SJSA1 (cell line): ENCODE measurements at regions not wholly inside any gene's neighbourhood (a gene's known extent, or its start where the extent isn't known, plus 50 kb on each side); places are given as distances from the start of the nearest gene placed in this dataset.
"Not testable (repeated sequence)": the region's sequence is repeated elsewhere in the genome, so short reads cannot be mapped to it uniquely, and the experiment has no call there.

Source experiments
- DNase-seq, 2 experiments: peaks; one replicate each; pipeline ENCODE4 v3.0.0-alpha.2; 2015 to 2020; ENCODE audit warnings: low spot score in 2 of 2, low read depth in 1 of 2
- H3K27ac ChIP-seq: fragments of 250-450 bp; sonication (Bioruptor Pico); 2 replicates; pipeline ENCODE4 v1.5.1; 2020; ENCODE audit warnings: mild to moderate bottlenecking, moderate library complexity
- H3K27me3 ChIP-seq: fragments of 250-450 bp; sonication (Bioruptor Pico); replicated peaks from 2 replicates; pipeline ENCODE4 v1.5.1; 2020; ENCODE audit warnings: mild to moderate bottlenecking, moderate library complexity
- H3K36me3 ChIP-seq: fragments of 250-450 bp; sonication (Bioruptor Pico); 2 replicates; pipeline ENCODE4 v1.5.1; 2020; ENCODE audit warnings: mild to moderate bottlenecking
- H3K4me1 ChIP-seq: fragments of 250-450 bp; sonication (Bioruptor Pico); replicated peaks from 2 replicates; pipeline ENCODE4 v1.6.1; 2021; ENCODE audit warnings: mild to moderate bottlenecking
- H3K4me3 ChIP-seq: fragments of 250-450 bp; sonication (Bioruptor Pico); 2 replicates; pipeline ENCODE4 v1.5.1; 2020; ENCODE audit warnings: mild to moderate bottlenecking
- H3K9me3 ChIP-seq: fragments of 250-450 bp; sonication (Bioruptor Pico); replicated peaks from 2 replicates; pipeline ENCODE4 v1.5.1; 2020; ENCODE audit warnings: mild to moderate bottlenecking

GRCh38 chr1:120297345-120297953 lies 117.4 kb upstream of the NBPF8 start:
- not testable (repeated sequence) for H3K27ac ChIP-seq, H3K4me3 ChIP-seq, H3K9me3 ChIP-seq, H3K27me3 ChIP-seq, H3K4me1 ChIP-seq, DNase-seq, H3K36me3 ChIP-seq

GRCh38 chr1:120290105-120290504 lies 113.8 kb upstream of the SEC22B start:
- DNase-seq, H3K36me3 ChIP-seq, H3K4me1 ChIP-seq, H3K27me3 ChIP-seq, H3K27ac ChIP-seq, H3K4me3 ChIP-seq, H3K9me3 ChIP-seq: not testable (repeated sequence)

- not testable (repeated sequence) for H3K4me1 ChIP-seq, H3K9me3 ChIP-seq, H3K4me3 ChIP-seq, DNase-seq, H3K36me3 ChIP-seq, H3K27ac ChIP-seq, H3K27me3 ChIP-seq
These were observed 113.3 kb upstream of the SEC22B start for GRCh38 chr1:120289601-120290074.

- DNase-seq, H3K36me3 ChIP-seq, H3K27ac ChIP-seq, H3K4me3 ChIP-seq, H3K27me3 ChIP-seq, H3K4me1 ChIP-seq, H3K9me3 ChIP-seq: not testable (repeated sequence)
These were observed 112.7 kb upstream of the SEC22B start for GRCh38 chr1:120288814-120289600.

GRCh38 chr1:120288167-120288566 lies 111.8 kb upstream of the SEC22B start:
- DNase-seq, H3K9me3 ChIP-seq, H3K27me3 ChIP-seq, H3K27ac ChIP-seq, H3K4me1 ChIP-seq, H3K36me3 ChIP-seq, H3K4me3 ChIP-seq: not testable (repeated sequence)

GRCh38 chr1:120282744-120283464 lies 106.6 kb upstream of the SEC22B start:
- H3K27ac ChIP-seq, DNase-seq, H3K4me1 ChIP-seq, H3K36me3 ChIP-seq, H3K9me3 ChIP-seq, H3K4me3 ChIP-seq, H3K27me3 ChIP-seq: not testable (repeated sequence)

- DNase-seq, H3K27me3 ChIP-seq, H3K36me3 ChIP-seq, H3K27ac ChIP-seq, H3K4me1 ChIP-seq, H3K4me3 ChIP-seq, H3K9me3 ChIP-seq: not testable (repeated sequence)
These were observed 101.9 kb upstream of the SEC22B start for GRCh38 chr1:120278259-120278610.

- H3K27ac ChIP-seq, H3K36me3 ChIP-seq, H3K27me3 ChIP-seq, H3K4me1 ChIP-seq, H3K9me3 ChIP-seq, DNase-seq, H3K4me3 ChIP-seq: not testable (repeated sequence)
These were observed 101.3 kb upstream of the SEC22B start for GRCh38 chr1:120277428-120278258.

GRCh38 chr1:120276710-120277109 lies 100.4 kb upstream of the SEC22B start:
- not testable (repeated sequence) for H3K9me3 ChIP-seq, DNase-seq, H3K36me3 ChIP-seq, H3K27me3 ChIP-seq, H3K4me3 ChIP-seq, H3K27ac ChIP-seq, H3K4me1 ChIP-seq

- not testable (repeated sequence) for H3K27me3 ChIP-seq, H3K4me1 ChIP-seq, H3K36me3 ChIP-seq, H3K4me3 ChIP-seq, H3K9me3 ChIP-seq, H3K27ac ChIP-seq, DNase-seq
These were observed 98.1 kb upstream of the SEC22B start for GRCh38 chr1:120274438-120274837.

GRCh38 chr1:120273363-120273762 lies 97.0 kb upstream of the SEC22B start:
- H3K4me3 ChIP-seq, H3K27ac ChIP-seq, H3K36me3 ChIP-seq, H3K4me1 ChIP-seq, H3K9me3 ChIP-seq, DNase-seq, H3K27me3 ChIP-seq: not testable (repeated sequence)

- not testable (repeated sequence) for H3K9me3 ChIP-seq, H3K36me3 ChIP-seq, H3K27ac ChIP-seq, H3K4me1 ChIP-seq, H3K27me3 ChIP-seq, H3K4me3 ChIP-seq, DNase-seq
These were observed 95.9 kb upstream of the SEC22B start for GRCh38 chr1:120272242-120272641.

- H3K27ac ChIP-seq, H3K4me3 ChIP-seq, H3K27me3 ChIP-seq, H3K4me1 ChIP-seq, H3K36me3 ChIP-seq, DNase-seq, H3K9me3 ChIP-seq: not testable (repeated sequence)
These were observed 95.4 kb upstream of the SEC22B start for GRCh38 chr1:120271561-120272221.
